ENCODE measurements at regions not wholly inside any gene's neighbourhood (a gene's known extent, or its start where the extent isn't known, plus 50 kb on each side); places are given as distances from the start of the nearest gene placed in this dataset.
A peak's percentile ranks its signal among the peaks of the same experiment; 100 is the strongest.

GRCh38 chr20:1782181-1782580, 113.0 kb upstream of the SIRPA start:
- 93% methylated on average over 3 of the region's 3 CpGs for WGBS
- Histone ChIP-seq H3K4me1 (ENCODE audit: insufficient read depth, low read length) (0 out of 2 replicates have a peak, but pooled peaks cover 4% of the 10 kb centered on the region), H3K9me3 (ENCODE audit: insufficient read depth, low read depth, low read length) (no peaks in the 10 kb centered on the region), H3K36me3 (ENCODE audit: insufficient read depth, low read length) (no peaks in the 10 kb centered on the region), H3K27ac (ENCODE audit: low read depth, low read length) (no peak overlapping the region), H3K27me3 (ENCODE audit: insufficient read depth, low read length) (peaks cover 11% of the 10 kb centered on the region), H3K9ac (ENCODE audit: low read depth, low read length) (no peak overlapping the region), H3K4me3 (ENCODE audit: low read length) (no peak overlapping the region)

GRCh38 chr20:1779567-1779966, 115.6 kb upstream of the SIRPA start:
- peaks cover 13% of the 10 kb centered on the region; the same call in 1 of the 2 replicates for H3K4me1 ChIP-seq (ENCODE audit: insufficient read depth, low read length)
- H3K9me3 ChIP-seq (ENCODE audit: insufficient read depth, low read depth, low read length), result no peaks in the 10 kb centered on the region
- H3K36me3 ChIP-seq (ENCODE audit: insufficient read depth, low read length), result no peaks in the 10 kb centered on the region
- H3K27ac ChIP-seq (ENCODE audit: low read depth, low read length), result no peak overlapping the region
- H3K9ac ChIP-seq (ENCODE audit: low read depth, low read length), result no peak overlapping the region
- WGBS, result 93% methylated on average over 5 of the region's 5 CpGs
- H3K27me3 ChIP-seq (ENCODE audit: insufficient read depth, low read length), result peaks cover 11% of the 10 kb centered on the region
- no peak overlapping the region for H3K4me3 ChIP-seq (ENCODE audit: low read length)

DNA sequence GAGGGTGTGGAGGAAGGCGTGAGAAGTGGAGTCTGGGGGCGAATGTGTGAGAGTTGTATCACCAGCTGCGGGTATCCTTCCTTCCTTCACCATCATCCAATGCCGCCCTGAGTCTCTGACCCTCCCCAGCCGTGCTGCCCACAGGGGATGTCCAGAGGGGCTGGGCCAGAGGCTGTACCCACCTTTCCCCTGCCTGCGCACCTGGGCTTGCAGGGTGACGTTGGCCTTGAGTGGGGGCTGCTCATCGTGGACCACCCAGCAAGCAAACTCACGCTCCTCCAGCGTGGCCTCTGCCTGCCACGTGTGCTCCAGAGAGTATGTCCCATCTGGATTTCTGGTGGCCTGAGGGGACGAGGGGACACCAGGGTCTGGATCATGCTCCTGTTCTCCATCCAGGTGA, 116.9 kb upstream of the SIRPA start:
- Histone ChIP-seq H3K4me1 (ENCODE audit: insufficient read depth, low read length) (peaks cover 13% of the 10 kb centered on the region; the same call in 1 of the 2 replicates), H3K27ac (ENCODE audit: low read depth, low read length) (no peak overlapping the region), H3K27me3 (ENCODE audit: insufficient read depth, low read length) (peaks cover 11% of the 10 kb centered on the region), H3K4me3 (ENCODE audit: low read length) (no peak overlapping the region), H3K9ac (ENCODE audit: low read depth, low read length) (no peak overlapping the region), H3K36me3 (ENCODE audit: insufficient read depth, low read length) (no peaks in the 10 kb centered on the region), H3K9me3 (ENCODE audit: insufficient read depth, low read depth, low read length) (no peaks in the 10 kb centered on the region)
- WGBS, result 92% methylated on average over 10 of the region's 12 CpGs

- Histone ChIP-seq H3K36me3 (ENCODE audit: insufficient read depth, low read length) (no peaks in the 10 kb centered on the region), H3K27ac (ENCODE audit: low read depth, low read length) (no peak overlapping the region), H3K9ac (ENCODE audit: low read depth, low read length) (no peak overlapping the region), H3K4me1 (ENCODE audit: insufficient read depth, low read length) (peaks cover 13% of the 10 kb centered on the region; the same call in 1 of the 2 replicates), H3K4me3 (ENCODE audit: low read length) (peak overlapping the region; percentile 85; the same call in 1 of the 2 replicates), H3K27me3 (ENCODE audit: insufficient read depth, low read length) (peaks cover 11% of the 10 kb centered on the region), H3K9me3 (ENCODE audit: insufficient read depth, low read depth, low read length) (no peaks in the 10 kb centered on the region)
- 31% methylated on average over 14 of the region's 14 CpGs for WGBS
These were observed 117.8 kb upstream of the SIRPA start for GRCh38 chr20:1777476-1777820.

DNA sequence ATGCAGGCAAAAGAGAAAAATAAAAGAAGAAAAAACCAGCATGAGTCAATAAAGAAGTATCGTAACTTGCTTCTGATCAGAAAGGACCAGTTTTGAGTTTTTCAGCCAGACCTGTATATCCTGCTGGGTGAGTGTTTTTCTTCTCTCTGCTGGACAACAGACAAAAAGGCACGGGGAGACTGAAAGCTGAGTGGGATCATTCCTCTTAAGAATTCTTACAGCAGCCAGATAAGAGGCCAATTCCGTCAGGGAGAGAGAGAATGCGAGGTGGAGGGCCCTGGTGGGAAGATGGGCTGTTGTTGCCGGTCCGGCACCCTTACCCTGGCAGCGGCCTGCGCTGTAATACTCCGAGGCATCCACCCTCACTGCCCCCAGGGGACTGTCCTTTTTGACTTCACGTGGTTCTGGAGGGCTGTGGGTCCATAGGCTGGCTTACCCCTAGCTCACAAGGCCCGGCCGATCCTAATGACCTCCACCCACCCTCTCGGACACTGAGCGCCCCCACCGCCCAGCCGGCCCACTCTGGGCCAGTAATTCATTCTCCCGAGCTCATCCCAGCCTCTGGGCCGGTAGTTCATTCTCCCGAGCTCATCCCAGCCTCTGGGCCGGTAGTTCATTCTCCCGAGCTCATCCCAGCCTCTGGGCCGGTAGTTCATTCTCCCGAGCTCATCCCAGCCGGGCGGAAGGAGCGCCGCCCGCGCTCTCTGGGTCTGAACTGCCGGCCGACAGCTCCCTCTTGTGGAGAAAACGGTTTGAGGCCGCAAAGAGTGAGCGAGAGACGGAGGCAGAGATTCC, 118.3 kb upstream of the SIRPA start:
- peak overlapping the region; percentile 54; the same call in 1 of the 2 replicates for H3K27ac ChIP-seq (ENCODE audit: low read depth, low read length)
- H3K36me3 ChIP-seq (ENCODE audit: insufficient read depth, low read length), result no peaks in the 10 kb centered on the region
- H3K27me3 ChIP-seq (ENCODE audit: insufficient read depth, low read length), result peaks cover 11% of the 10 kb centered on the region
- peaks cover 13% of the 10 kb centered on the region; the same call in 1 of the 2 replicates for H3K4me1 ChIP-seq (ENCODE audit: insufficient read depth, low read length)
- peak overlapping the region; percentile 87 for H3K9ac ChIP-seq (ENCODE audit: low read depth, low read length)
- peak overlapping the region; percentile 85 for H3K4me3 ChIP-seq (ENCODE audit: low read length)
- no peaks in the 10 kb centered on the region for H3K9me3 ChIP-seq (ENCODE audit: insufficient read depth, low read depth, low read length)
- WGBS, result 2% methylated on average over 35 of the region's 35 CpGs

DNA sequence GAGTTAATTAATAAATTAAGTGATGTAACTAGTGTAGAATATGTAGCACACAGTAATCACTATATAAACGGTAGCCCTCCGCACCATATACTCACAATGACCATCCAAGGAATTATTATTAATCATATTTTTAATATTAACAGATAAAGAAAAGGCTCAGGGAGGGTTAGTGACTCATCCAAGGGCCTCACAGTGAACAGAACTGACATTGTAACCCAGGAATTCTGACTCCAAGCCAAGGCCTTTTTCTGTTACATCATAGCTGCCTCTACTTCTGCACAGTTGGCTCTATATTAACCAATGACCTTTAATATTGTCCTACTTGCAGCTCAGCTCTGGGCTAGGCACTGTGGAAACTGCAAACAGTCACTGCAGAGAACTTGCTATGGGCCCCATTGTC, 117.5 kb upstream of the SIRPG start:
- peaks cover 6% of the 10 kb centered on the region for H3K27me3 ChIP-seq (ENCODE audit: insufficient read depth, low read length)
- WGBS, result no CpG with 5 or more reads among the region's 2 CpGs
- no peak overlapping the region for H3K9ac ChIP-seq (ENCODE audit: low read depth, low read length)
- H3K4me3 ChIP-seq (ENCODE audit: low read length), result no peak overlapping the region
- no peaks in the 10 kb centered on the region for H3K36me3 ChIP-seq (ENCODE audit: insufficient read depth, low read length)
- H3K4me1 ChIP-seq (ENCODE audit: insufficient read depth, low read length), result peaks cover 13% of the 10 kb centered on the region; the same call in 1 of the 2 replicates
- H3K27ac ChIP-seq (ENCODE audit: low read depth, low read length), result no peak overlapping the region
- no peaks in the 10 kb centered on the region for H3K9me3 ChIP-seq (ENCODE audit: insufficient read depth, low read depth, low read length)

DNA sequence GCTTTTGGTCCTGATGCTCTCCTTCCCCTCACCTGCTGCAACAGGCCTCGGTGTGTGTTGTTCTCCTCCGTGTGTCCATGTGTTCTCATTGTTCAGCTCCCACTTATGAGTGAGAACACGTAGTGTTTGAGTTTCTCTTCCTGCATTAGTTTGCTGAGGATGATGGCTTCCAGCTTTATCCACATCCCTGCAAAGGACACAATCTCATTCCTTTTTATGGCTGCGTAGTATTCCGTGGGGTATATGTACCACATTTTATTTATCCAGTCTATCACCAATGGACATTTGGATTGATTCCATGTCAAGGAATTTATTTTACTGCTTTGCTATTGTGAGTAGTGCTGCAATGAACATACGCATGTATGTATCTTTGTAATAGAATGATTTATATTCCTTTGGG, 116.9 kb upstream of the SIRPG start:
- H3K9me3 ChIP-seq (ENCODE audit: insufficient read depth, low read depth, low read length), result no peaks in the 10 kb centered on the region
- no peak overlapping the region for H3K9ac ChIP-seq (ENCODE audit: low read depth, low read length)
- peaks cover 13% of the 10 kb centered on the region; the same call in 1 of the 2 replicates for H3K4me1 ChIP-seq (ENCODE audit: insufficient read depth, low read length)
- no peak overlapping the region for H3K4me3 ChIP-seq (ENCODE audit: low read length)
- no peak overlapping the region for H3K27ac ChIP-seq (ENCODE audit: low read depth, low read length)
- 98% methylated on average over 6 of the region's 6 CpGs for WGBS
- H3K27me3 ChIP-seq (ENCODE audit: insufficient read depth, low read length), result peaks cover 6% of the 10 kb centered on the region
- H3K36me3 ChIP-seq (ENCODE audit: insufficient read depth, low read length), result no peaks in the 10 kb centered on the region

- Histone ChIP-seq H3K9ac (ENCODE audit: low read depth, low read length) (no peak overlapping the region), H3K4me1 (ENCODE audit: insufficient read depth, low read length) (peaks cover 13% of the 10 kb centered on the region; the same call in 1 of the 2 replicates), H3K9me3 (ENCODE audit: insufficient read depth, low read depth, low read length) (no peaks in the 10 kb centered on the region), H3K27ac (ENCODE audit: low read depth, low read length) (no peak overlapping the region), H3K36me3 (ENCODE audit: insufficient read depth, low read length) (no peaks in the 10 kb centered on the region), H3K4me3 (ENCODE audit: low read length) (no peak overlapping the region), H3K27me3 (ENCODE audit: insufficient read depth, low read length) (peaks cover 6% of the 10 kb centered on the region)
- 100% methylated on average over 1 of the region's 2 CpGs for WGBS
These were observed 116.2 kb upstream of the SIRPG start for GRCh38 chr20:1773816-1774215.

DNA sequence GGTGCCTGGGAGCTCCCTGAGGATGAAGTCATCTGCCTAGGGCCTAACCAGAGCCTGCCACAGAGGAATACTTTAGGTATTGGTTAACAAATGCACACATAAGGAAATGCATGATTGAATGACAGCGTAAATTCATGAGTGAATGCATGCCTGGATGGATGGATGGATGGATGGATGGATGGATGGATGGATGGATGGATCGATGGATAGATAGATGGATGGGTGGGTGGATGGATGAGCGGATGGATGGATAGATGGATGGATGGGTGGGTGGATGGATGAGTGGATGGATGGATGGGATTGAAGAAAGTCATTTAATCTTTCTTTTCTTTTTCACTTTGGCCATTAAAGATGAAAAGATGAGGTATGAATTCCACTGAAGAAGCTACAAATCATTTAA, 111.9 kb upstream of the SIRPG start:
- Histone ChIP-seq H3K4me3 (ENCODE audit: low read length) (no peak overlapping the region), H3K27ac (ENCODE audit: low read depth, low read length) (no peak overlapping the region)
- WGBS, result 89% methylated on average over 3 of the region's 3 CpGs

GRCh38 chr20:1766731-1767130, 109.2 kb upstream of the SIRPG start:
- peaks cover 10% of the 10 kb centered on the region for H3K27me3 ChIP-seq (ENCODE audit: insufficient read depth, low read length)
- no peak overlapping the region for H3K4me3 ChIP-seq (ENCODE audit: low read length)
- no peak overlapping the region for H3K27ac ChIP-seq (ENCODE audit: low read depth, low read length)
- no peaks in the 10 kb centered on the region for H3K9me3 ChIP-seq (ENCODE audit: insufficient read depth, low read depth, low read length)
- no peak overlapping the region for H3K9ac ChIP-seq (ENCODE audit: low read depth, low read length)
- WGBS, result 96% methylated on average over 1 of the region's 1 CpG
- H3K36me3 ChIP-seq (ENCODE audit: insufficient read depth, low read length), result no peaks in the 10 kb centered on the region
- no peaks in the 10 kb centered on the region for H3K4me1 ChIP-seq (ENCODE audit: insufficient read depth, low read length)

More for the DNA sequence above, 111.9 kb upstream of the SIRPG start:
- Histone ChIP-seq H3K36me3 (ENCODE audit: insufficient read depth, low read length) (no peaks in the 10 kb centered on the region), H3K9ac (ENCODE audit: low read depth, low read length) (no peak overlapping the region), H3K27me3 (ENCODE audit: insufficient read depth, low read length) (peaks cover 10% of the 10 kb centered on the region), H3K4me1 (ENCODE audit: insufficient read depth, low read length) (no peaks in the 10 kb centered on the region), H3K9me3 (ENCODE audit: insufficient read depth, low read depth, low read length) (no peaks in the 10 kb centered on the region)

GRCh38 chr20:1764136-1765033, 106.8 kb upstream of the SIRPG start:
- no peak overlapping the region for H3K9ac ChIP-seq (ENCODE audit: low read depth, low read length)
- H3K36me3 ChIP-seq (ENCODE audit: insufficient read depth, low read length), result no peaks in the 10 kb centered on the region
- WGBS, result 51% methylated on average over 12 of the region's 15 CpGs
- H3K27ac ChIP-seq (ENCODE audit: low read depth, low read length), result no peak overlapping the region
- H3K4me3 ChIP-seq (ENCODE audit: low read length), result no peak overlapping the region
- H3K9me3 ChIP-seq (ENCODE audit: insufficient read depth, low read depth, low read length), result no peaks in the 10 kb centered on the region
- H3K4me1 ChIP-seq (ENCODE audit: insufficient read depth, low read length), result no peaks in the 10 kb centered on the region
- peaks cover 10% of the 10 kb centered on the region for H3K27me3 ChIP-seq (ENCODE audit: insufficient read depth, low read length)
